Suprapubic skin (tissue), 4 donors: ENCODE measurements at regions not wholly inside any gene's neighbourhood (a gene's known extent, or its start where the extent isn't known, plus 50 kb on each side); places are given as distances from the start of the nearest gene placed in this dataset.

Experiments used
- EP300 ChIP-seq: sonication (generic); formaldehyde crosslinking; IDR thresholded peaks from one replicate; pipeline ENCODE4 v1.6.1; 2017; ENCODE audit warnings: antibody characterized with exemption
- POLR2AphosphoS5 ChIP-seq, 3 donors: sonication (generic); formaldehyde crosslinking; IDR thresholded peaks; one replicate each; pipeline ENCODE4 v1.6.1; 2017; ENCODE audit warnings: antibody characterized with exemption in 3 of 3
- TF ChIP-seq, protein P1 (sequence below), 2 donors: fragments of 200-600 bp in 1 of 2; fragments of 450-650 bp in 1 of 2; sonication (generic) in 1 of 2; IDR thresholded peaks; one replicate each; pipeline ENCODE4 v1.5.1; 2016 to 2019; ENCODE audit warnings: antibody characterized with exemption in 2 of 2, mild to moderate bottlenecking in 1 of 2, moderate library complexity in 1 of 2

- no peak for TF ChIP-seq EP300
- TF ChIP-seq, protein P1, sequence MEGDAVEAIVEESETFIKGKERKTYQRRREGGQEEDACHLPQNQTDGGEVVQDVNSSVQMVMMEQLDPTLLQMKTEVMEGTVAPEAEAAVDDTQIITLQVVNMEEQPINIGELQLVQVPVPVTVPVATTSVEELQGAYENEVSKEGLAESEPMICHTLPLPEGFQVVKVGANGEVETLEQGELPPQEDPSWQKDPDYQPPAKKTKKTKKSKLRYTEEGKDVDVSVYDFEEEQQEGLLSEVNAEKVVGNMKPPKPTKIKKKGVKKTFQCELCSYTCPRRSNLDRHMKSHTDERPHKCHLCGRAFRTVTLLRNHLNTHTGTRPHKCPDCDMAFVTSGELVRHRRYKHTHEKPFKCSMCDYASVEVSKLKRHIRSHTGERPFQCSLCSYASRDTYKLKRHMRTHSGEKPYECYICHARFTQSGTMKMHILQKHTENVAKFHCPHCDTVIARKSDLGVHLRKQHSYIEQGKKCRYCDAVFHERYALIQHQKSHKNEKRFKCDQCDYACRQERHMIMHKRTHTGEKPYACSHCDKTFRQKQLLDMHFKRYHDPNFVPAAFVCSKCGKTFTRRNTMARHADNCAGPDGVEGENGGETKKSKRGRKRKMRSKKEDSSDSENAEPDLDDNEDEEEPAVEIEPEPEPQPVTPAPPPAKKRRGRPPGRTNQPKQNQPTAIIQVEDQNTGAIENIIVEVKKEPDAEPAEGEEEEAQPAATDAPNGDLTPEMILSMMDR (IDR thresholded peaks at IDR 0.05) = no peak
- no peak for TF ChIP-seq POLR2AphosphoS5 (IDR thresholded peaks at IDR 0.05)
These were observed 60.0 kb upstream of the IER3 start for GRCh38 chr6:30804333-30804732.
